GM12873 (cell line): ENCODE measurements at regions not wholly inside any gene's neighbourhood (a gene's known extent, or its start where the extent isn't known, plus 50 kb on each side); places are given as distances from the start of the nearest gene placed in this dataset.

ENCODE experiments used
- CTCF ChIP-seq: IDR thresholded peaks from 2 replicates; pipeline ENCODE4 v1.5.1; 2012; ENCODE audit warnings: low read depth, mild to moderate bottlenecking, moderate library complexity, low read length, control low read depth; ENCODE audit not compliant: insufficient read depth; ENCODE audit errors: missing control alignments

GRCh38 chr5:129163810-129164378, 69.3 kb downstream of the ISOC1 start:
- no peak for TF ChIP-seq CTCF

- TF ChIP-seq CTCF, result no peak
Observed at GRCh38 chr5:129170050-129170449, 75.5 kb downstream of the ISOC1 start.

- TF ChIP-seq CTCF, result no peak
Observed at GRCh38 chr5:129171194-129171944, 76.8 kb downstream of the ISOC1 start.

- no peak for TF ChIP-seq CTCF
Observed at GRCh38 chr5:129172580-129172979, 78.0 kb downstream of the ISOC1 start.

- no peak for TF ChIP-seq CTCF
Observed at GRCh38 chr5:129173771-129174170, 79.2 kb downstream of the ISOC1 start.

GRCh38 chr5:129174480-129174879, 79.9 kb downstream of the ISOC1 start:
- no peak for TF ChIP-seq CTCF

- TF ChIP-seq CTCF, result no peak
Observed at GRCh38 chr5:129177451-129177850, 82.9 kb downstream of the ISOC1 start.
